BLaER1 treated with 17β-estradiol and CSF1 and Interleukin-3, amounts not matched to agents 10 nM and 100 nM (cell line): ENCODE measurements at regions not wholly inside any gene's neighbourhood (a gene's known extent, or its start where the extent isn't known, plus 50 kb on each side); places are given as distances from the start of the nearest gene placed in this dataset.
"Not testable (repeated sequence)": the region's sequence is repeated elsewhere in the genome, so short reads cannot be mapped to it uniquely, and the experiment has no call there.

Experiments
- H3K27ac ChIP-seq, 11 experiments: shearing (Covaris generic); formaldehyde crosslinking; 2 replicates each; pipeline ENCODE4 v1.8.1; 2022
- H3K27me3 ChIP-seq, 11 experiments: shearing (Covaris generic); formaldehyde crosslinking; 2 replicates each; pipeline ENCODE4 v1.8.1; 2022
- H3K36me3 ChIP-seq, 11 experiments: shearing (Covaris generic); formaldehyde crosslinking; 2 replicates each; pipeline ENCODE4 v1.8.1; 2022
- H3K4me1 ChIP-seq, 10 experiments: shearing (Covaris generic); formaldehyde crosslinking; 2 replicates each; pipeline ENCODE4 v1.8.1; 2022
- H3K4me2 ChIP-seq, 11 experiments: shearing (Covaris generic); formaldehyde crosslinking; 2 replicates each; pipeline ENCODE4 v1.8.1; 2022
- H3K4me3 ChIP-seq, 10 experiments: shearing (Covaris generic); formaldehyde crosslinking; 2 replicates each; pipeline ENCODE4 v1.8.1; 2022
- H3K9ac ChIP-seq, 11 experiments: shearing (Covaris generic); formaldehyde crosslinking; 2 replicates each; pipeline ENCODE4 v1.8.1; 2022
- H3K9me3 ChIP-seq, 11 experiments: shearing (Covaris generic); formaldehyde crosslinking; replicated peaks in 1 of 11; 2 replicates each; pipeline ENCODE4 v1.8.1; 2022
- H4K20me1 ChIP-seq, 11 experiments: shearing (Covaris generic); formaldehyde crosslinking; 2 replicates each; pipeline ENCODE4 v1.8.1; 2022
- Cebpa-rat ChIP-seq, 11 experiments: shearing (Covaris generic); IDR thresholded peaks; 2 replicates each; pipeline ENCODE4 v1.8.1; 2022

DNA sequence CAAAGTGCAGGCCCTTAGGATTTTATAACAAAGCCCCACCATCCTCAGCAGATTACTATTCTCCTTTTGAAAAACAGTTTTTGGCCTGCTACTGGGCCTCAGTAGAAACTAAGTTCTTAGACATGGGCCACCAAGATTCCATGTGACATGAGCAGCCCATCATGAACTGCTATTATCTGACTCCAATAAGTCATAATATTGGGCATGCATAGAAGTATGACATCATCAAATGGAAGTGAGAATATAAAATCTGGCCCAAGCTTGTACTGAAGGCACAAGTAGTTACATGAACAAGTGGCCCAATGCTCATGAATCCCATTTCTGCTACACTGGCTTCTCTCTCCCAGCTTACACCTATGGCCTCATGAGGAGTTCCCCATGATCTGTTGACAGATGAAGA, 404.8 kb downstream of the EPHA5 start:
- Histone ChIP-seq H3K9ac (no peak overlapping the region), H3K36me3 (no peaks in the 10 kb centered on the region), H3K27me3 (no peaks in the 10 kb centered on the region), H4K20me1 (no peaks in the 10 kb centered on the region), H3K4me2 (no peak overlapping the region), H3K4me1 (no peaks in the 10 kb centered on the region), H3K4me3 (no peak overlapping the region), H3K9me3 (no peaks in the 10 kb centered on the region), H3K27ac (no peak overlapping the region)
- TF ChIP-seq Cebpa-rat (IDR thresholded peaks at IDR 0.05) = no peak

DNA sequence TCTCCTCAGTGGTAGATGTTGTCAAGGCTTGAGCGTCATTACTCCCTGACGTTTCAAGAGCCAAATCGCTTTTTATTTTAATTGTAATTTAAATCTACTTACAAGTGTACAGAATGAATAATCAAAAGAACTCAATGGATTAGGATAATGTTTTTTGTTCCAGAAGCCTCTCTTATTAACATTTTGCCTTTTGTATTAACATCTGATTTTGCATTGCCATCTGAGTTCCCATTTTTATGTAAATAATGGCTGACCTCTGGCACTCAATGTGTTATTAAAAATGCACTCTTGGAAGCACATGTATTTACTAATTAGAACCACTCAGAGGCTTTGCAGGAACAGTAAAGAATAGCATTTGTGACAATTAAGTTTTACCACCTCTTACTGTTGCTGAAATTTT, 411.0 kb downstream of the EPHA5 start:
- Histone ChIP-seq H3K4me3 (no peak overlapping the region), H3K27me3 (no peaks in the 10 kb centered on the region), H3K36me3 (no peaks in the 10 kb centered on the region), H3K9me3 (no peaks in the 10 kb centered on the region), H3K27ac (no peak overlapping the region), H3K4me1 (no peaks in the 10 kb centered on the region), H3K9ac (no peak overlapping the region), H3K4me2 (no peak overlapping the region), H4K20me1 (no peaks in the 10 kb centered on the region)
- no peak for TF ChIP-seq Cebpa-rat (IDR thresholded peaks at IDR 0.05)

DNA sequence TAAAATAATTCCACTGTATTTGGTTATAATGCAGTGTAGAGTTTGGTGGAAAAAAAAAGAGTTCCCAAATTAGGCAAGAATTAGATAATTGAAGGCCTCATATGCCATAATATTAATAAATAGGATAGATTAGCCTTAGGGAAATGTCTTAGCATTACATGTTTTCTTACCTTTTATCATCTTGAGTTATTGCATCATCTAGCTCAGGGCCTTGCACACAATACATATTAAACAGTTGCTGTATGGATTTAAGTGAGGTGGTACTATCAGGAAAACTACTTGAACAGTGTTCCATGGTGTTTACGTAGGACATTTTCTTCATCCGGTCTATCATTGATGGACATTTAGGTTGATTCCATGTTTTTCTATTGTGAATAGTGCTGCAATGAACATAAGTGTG, 419.4 kb downstream of the EPHA5 start:
- Histone ChIP-seq H3K9me3 (no peaks in the 10 kb centered on the region), H3K4me2 (no peak overlapping the region), H4K20me1 (no peaks in the 10 kb centered on the region), H3K27me3 (no peaks in the 10 kb centered on the region), H3K4me1 (peaks cover 0 to 9% (median 0%) of the 10 kb centered on the region in 10 experiments; a peak in 3 of 20 replicates), H3K4me3 (no peak overlapping the region), H3K27ac (no peak overlapping the region), H3K9ac (no peak overlapping the region), H3K36me3 (no peaks in the 10 kb centered on the region)
- TF ChIP-seq Cebpa-rat (IDR thresholded peaks at IDR 0.05) = no peak

DNA sequence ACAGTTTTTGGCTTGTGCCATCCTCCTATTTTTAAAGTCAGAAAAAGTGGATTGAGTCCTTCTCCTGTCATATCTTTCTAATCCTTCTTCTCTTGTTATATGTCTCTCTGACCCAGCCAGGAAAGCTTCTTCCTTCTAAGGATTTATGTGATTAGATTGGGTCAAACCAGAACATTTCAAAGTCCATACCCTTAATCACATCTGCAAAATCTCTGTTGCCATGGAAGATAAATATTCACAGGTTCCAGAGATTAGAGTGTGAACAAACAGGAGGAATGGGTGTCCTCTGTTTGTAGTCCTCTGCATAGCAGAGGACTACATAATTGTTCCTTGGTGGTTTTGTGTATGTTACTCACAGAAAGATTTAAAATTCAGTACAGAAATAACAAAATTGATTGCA, 421.2 kb downstream of the EPHA5 start:
- Histone ChIP-seq H3K9ac (no peak overlapping the region), H3K27ac (no peak overlapping the region), H3K4me3 (no peak overlapping the region), H3K9me3 (no peaks in the 10 kb centered on the region), H3K36me3 (no peaks in the 10 kb centered on the region), H3K4me2 (no peak overlapping the region), H3K4me1 (peaks cover 0 to 9% (median 0%) of the 10 kb centered on the region in 10 experiments; a peak in 3 of 20 replicates), H3K27me3 (no peaks in the 10 kb centered on the region), H4K20me1 (no peaks in the 10 kb centered on the region)
- no peak for TF ChIP-seq Cebpa-rat (IDR thresholded peaks at IDR 0.05)

DNA sequence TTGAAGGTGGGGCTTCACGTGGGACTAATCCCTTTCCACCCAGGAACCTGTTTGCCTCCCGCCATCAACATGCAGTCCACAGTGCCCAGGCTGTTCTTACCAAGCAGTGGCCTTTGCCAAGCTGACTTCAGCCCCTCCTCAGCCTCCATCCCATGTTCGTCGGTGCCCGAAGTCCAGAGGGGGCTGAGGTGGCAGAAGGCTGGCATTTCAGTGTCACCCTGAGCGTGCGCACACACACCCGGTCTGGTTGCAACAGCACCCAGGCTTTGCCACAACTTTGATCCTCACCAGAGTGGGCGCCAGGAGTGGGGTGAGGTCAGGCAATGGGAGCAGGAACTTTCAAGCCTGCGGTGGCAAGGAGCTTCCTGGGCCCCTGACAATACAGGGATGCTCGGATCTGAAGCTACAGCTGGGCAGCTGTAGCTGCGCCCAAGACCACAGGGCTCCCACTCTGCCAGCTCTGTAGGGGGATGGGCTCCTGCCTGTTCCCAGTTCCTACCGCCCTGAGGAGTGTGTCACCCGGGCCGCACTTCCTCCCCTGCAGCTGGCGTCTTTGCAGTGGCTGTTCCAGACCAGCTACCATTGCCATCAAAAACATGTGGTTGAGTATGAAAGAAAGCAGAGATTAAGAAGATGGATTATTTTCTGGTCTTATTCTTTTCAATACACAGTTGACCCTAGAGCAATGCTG, 428.0 kb downstream of the EPHA5 start:
- no peak for TF ChIP-seq Cebpa-rat (IDR thresholded peaks at IDR 0.05)
- Histone ChIP-seq H3K27ac (no peak overlapping the region), H3K9me3 (no peaks in the 10 kb centered on the region), H3K4me1 (peaks cover 0 to 9% (median 0%) of the 10 kb centered on the region in 10 experiments; a peak in 3 of 20 replicates), H3K36me3 (no peaks in the 10 kb centered on the region), H3K9ac (no peak overlapping the region), H3K4me2 (no peak overlapping the region), H3K27me3 (no peaks in the 10 kb centered on the region), H4K20me1 (no peaks in the 10 kb centered on the region), H3K4me3 (no peak overlapping the region)

DNA sequence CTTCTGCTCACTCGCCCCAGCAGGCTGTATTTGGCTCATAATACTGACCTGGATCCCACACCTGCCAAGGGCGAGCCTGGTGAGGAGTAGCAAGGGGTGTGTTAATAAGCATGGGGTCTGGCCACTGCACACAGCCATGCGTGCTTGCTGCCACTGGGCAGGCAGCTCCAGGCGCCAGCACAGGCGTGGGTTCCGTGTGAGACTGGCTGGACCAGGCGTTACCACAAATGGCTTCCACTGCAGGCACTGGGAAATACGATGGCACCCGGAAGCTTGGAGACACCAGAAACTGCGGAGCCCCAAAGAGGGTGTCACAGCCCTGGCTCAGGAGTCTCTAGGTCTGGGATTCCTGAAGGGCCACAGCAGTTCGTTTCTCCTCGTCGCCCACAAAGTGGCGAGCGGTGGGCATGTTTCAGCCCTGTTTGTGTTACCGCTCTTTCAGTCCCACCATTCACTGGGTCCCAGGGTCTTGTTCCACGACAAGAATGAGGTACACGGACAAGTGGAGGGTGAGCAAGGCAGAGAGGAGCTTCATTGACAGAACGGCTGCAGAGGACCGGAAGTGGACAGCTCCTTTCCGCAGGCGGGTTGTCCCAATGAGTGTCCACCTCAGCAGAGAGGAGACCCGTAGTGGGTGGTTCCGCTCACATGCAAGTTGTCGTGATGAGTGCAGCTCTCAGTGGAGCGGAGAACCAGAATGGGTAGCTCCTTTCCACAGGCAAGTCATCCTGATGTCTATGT, 428.9 kb downstream of the EPHA5 start:
- Histone ChIP-seq H3K4me2 (no peak overlapping the region), H3K36me3 (no peaks in the 10 kb centered on the region), H3K9ac (no peak overlapping the region), H3K4me3 (no peak overlapping the region), H3K27ac (no peak overlapping the region), H3K9me3 (no peaks in the 10 kb centered on the region), H3K4me1 (peaks cover 0 to 5% (median 0%) of the 10 kb centered on the region in 10 experiments; a peak in 3 of 20 replicates), H3K27me3 (no peaks in the 10 kb centered on the region), H4K20me1 (no peaks in the 10 kb centered on the region)
- no peak for TF ChIP-seq Cebpa-rat (IDR thresholded peaks at IDR 0.05)

DNA sequence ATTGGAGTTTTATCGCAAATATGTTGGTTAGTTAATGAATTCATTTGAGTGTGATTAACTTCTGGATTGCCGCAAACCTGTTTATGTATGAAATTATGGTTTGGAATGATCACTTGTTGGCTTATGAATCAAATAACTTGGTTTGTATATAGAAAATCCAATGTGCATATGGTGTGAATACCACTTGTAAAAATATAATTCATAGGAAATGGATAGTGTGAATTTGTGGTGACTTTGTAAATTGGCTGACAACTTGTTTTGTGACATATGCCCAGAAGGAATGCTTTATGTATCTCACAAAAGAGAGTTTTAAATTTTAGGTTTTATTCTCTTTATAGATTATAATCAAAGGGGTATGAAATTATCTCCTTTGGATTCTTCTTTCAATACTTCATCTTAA, 436.2 kb downstream of the EPHA5 start:
- no peak overlapping the region for H3K4me3 ChIP-seq
- H3K27me3 ChIP-seq = no peaks in the 10 kb centered on the region
- H3K9me3 ChIP-seq = no peaks in the 10 kb centered on the region
- H3K4me1 ChIP-seq = peaks cover 0 to 8% (median 0%) of the 10 kb centered on the region in 10 experiments; a peak in 1 of 20 replicates
- H3K36me3 ChIP-seq = no peaks in the 10 kb centered on the region
- H3K4me2 ChIP-seq = no peak overlapping the region
- no peak overlapping the region for H3K9ac ChIP-seq
- no peak overlapping the region for H3K27ac ChIP-seq
- TF ChIP-seq Cebpa-rat (IDR thresholded peaks at IDR 0.05) = no peak
- no peaks in the 10 kb centered on the region for H4K20me1 ChIP-seq

DNA sequence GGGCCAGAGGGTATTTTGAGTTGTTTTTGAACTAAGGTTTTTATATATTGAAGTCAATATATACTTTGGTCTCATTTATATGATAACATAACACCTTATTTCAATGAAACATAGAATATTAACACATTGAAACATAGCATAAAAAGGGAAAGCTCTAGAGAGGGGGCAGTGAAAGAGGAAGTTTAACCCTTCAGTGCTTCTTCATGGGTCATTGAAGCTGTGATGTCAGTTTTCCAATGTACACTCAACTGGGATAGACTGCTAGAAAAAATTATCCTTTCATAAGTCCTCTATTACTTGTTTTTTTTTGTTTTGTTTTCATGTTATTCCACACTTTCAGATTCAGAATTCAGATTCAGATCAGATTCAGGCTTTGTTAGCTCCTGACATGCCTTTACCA, 442.7 kb downstream of the EPHA5 start:
- Histone ChIP-seq H4K20me1 (no peaks in the 10 kb centered on the region), H3K9ac (no peak overlapping the region), H3K27me3 (no peaks in the 10 kb centered on the region), H3K4me1 (no peaks in the 10 kb centered on the region; a peak in 2 of 20 replicates), H3K4me3 (no peak overlapping the region), H3K9me3 (no peaks in the 10 kb centered on the region), H3K27ac (no peak overlapping the region), H3K36me3 (no peaks in the 10 kb centered on the region), H3K4me2 (no peak overlapping the region; a peak in 1 of 22 replicates)
- TF ChIP-seq Cebpa-rat (IDR thresholded peaks at IDR 0.05) = no peak

DNA sequence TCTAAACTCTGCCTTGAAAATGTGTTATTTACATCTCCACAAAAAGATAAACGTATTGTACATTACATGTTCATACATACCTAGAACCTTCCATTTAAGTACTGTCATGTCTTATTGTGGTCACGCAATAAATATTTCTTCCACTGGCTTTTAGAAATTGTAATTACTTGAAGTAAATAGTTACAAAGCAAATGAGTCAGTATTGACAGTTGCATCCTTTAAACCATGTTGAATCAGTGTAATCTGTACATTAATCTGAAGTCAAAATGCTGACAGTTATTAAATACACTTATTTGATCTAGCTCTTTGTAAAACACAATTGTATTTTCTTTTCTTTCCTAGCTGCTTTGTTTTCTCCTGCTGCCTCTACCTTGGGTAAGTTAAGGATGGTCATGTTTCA, 446.7 kb downstream of the EPHA5 start:
- Histone ChIP-seq H3K4me1 (no peaks in the 10 kb centered on the region; a peak in 2 of 20 replicates), H4K20me1 (no peaks in the 10 kb centered on the region), H3K9ac (no peak overlapping the region), H3K4me3 (no peak overlapping the region), H3K9me3 (no peaks in the 10 kb centered on the region), H3K4me2 (no peak overlapping the region), H3K27ac (no peak overlapping the region), H3K27me3 (no peaks in the 10 kb centered on the region), H3K36me3 (no peaks in the 10 kb centered on the region)
- no peak for TF ChIP-seq Cebpa-rat (IDR thresholded peaks at IDR 0.05)

DNA sequence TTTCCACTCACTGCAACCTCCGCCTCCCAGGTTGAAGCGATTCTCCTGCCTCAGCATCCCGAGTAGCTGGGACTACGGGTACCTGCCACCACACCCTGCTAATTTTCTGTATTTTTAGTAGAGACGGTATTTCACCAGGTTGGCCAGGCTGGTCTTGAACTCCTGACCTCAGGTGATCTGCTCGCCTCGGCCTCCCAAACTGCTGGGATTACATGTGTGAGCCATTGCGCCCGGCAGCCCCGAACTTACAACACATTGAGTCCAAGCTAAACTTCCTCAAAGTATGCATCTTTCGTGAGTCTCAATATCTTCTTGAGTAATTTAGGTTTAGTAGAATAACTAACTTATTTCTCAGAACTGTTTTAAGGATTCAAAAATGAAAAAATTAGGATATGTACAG, 447.2 kb downstream of the EPHA5 start:
- not testable (repeated sequence) for H3K27ac ChIP-seq

More for the DNA sequence above, 447.2 kb downstream of the EPHA5 start:
- H3K4me2 ChIP-seq, H3K4me3 ChIP-seq, H3K27me3 ChIP-seq, H3K9ac ChIP-seq, H3K4me1 ChIP-seq, H3K9me3 ChIP-seq, H4K20me1 ChIP-seq, H3K36me3 ChIP-seq: not testable (repeated sequence)
